Adrenal gland (tissue), 5 donors: ENCODE measurements at regions not wholly inside any gene's neighbourhood (a gene's known extent, or its start where the extent isn't known, plus 50 kb on each side); places are given as distances from the start of the nearest gene placed in this dataset.

ENCODE experiments used
- CTCF ChIP-seq, 6 experiments: fragments of 450-650 bp in 4 of 6; fragments of 200-600 bp in 2 of 6; sonication (generic) in 1 of 6; IDR thresholded peaks; 1 replicate in 5 of 6; 2 replicates in 1 of 6; pipeline versions ENCODE4 v1.5.1 to v1.8.0; 2016 to 2021; ENCODE audit warnings: antibody characterized with exemption in 6 of 6, mild to moderate bottlenecking in 2 of 6, moderate library complexity in 1 of 6
- POLR2A ChIP-seq, 2 donors: fragments of 450-650 bp; IDR thresholded peaks; one replicate each; pipeline ENCODE4 v1.6.1; 2017; ENCODE audit warnings: antibody characterized with exemption in 2 of 2, mild to moderate bottlenecking in 2 of 2, moderate library complexity in 1 of 2
- donor health status: DM: no; HTN: no; CAD: no.

GRCh38 chr20:48098866-48099265 lies 313.6 kb upstream of the SULF2 start:
- TF ChIP-seq CTCF (IDR thresholded peaks at IDR 0.05), result no peak
- no peak for TF ChIP-seq POLR2A (IDR thresholded peaks at IDR 0.05)
